A673 (cell line): ENCODE measurements at regions not wholly inside any gene's neighbourhood (a gene's known extent, or its start where the extent isn't known, plus 50 kb on each side); places are given as distances from the start of the nearest gene placed in this dataset.

Experiments used
- BruUV-seq: library from RNA; stranded (reverse); fragments of 400-500 nt; replicated peaks from 2 replicates; lab custom pipeline; 2021; lab: Mats Ljungman, UMichigan
- CTCF ChIA-PET: fragments of 300-600 bp; sonication (Branson Sonifier 250); formaldehyde crosslinking; loops from one replicate; lab custom pipeline; 2022; ENCODE audit warnings: antibody characterized with exemption; lab: Charles Lee
- POLR2A ChIA-PET: fragments of 300-600 bp; sonication (Branson Sonifier 250); formaldehyde crosslinking; loops from one replicate; lab custom pipeline; 2022; ENCODE audit warnings: antibody characterized with exemption; ENCODE audit not compliant: low non-redundant PET; lab: Charles Lee
- DNase-seq: peaks from one replicate; pipeline ENCODE4 v3.0.0-alpha.2; 2015; ENCODE audit warnings: low spot score
- H3K27ac ChIP-seq: fragments of 200-600 bp; sonication (generic); 2 replicates; pipeline ENCODE4 v1.5.1; 2016; ENCODE audit warnings: mixed run types, low read depth, mild to moderate bottlenecking, mixed read lengths, antibody characterized with exemption, low read length; ENCODE audit not compliant: poor library complexity, severe bottlenecking
- H3K27me3 ChIP-seq: fragments of 200-600 bp; sonication (generic); replicated peaks from 2 replicates; pipeline ENCODE4 v1.6.1; 2017; ENCODE audit warnings: mixed run types, low read depth, mild to moderate bottlenecking, mixed read lengths, antibody characterized with exemption, low read length; ENCODE audit not compliant: insufficient read depth, poor library complexity
- H3K36me3 ChIP-seq: fragments of 200-600 bp; sonication (generic); 2 replicates; pipeline ENCODE4 v1.6.1; 2016; ENCODE audit warnings: mixed run types, mild to moderate bottlenecking, mixed read lengths, antibody characterized with exemption, low read length; ENCODE audit not compliant: insufficient read depth, poor library complexity, severe bottlenecking
- H3K4me1 ChIP-seq: fragments of 200-600 bp; sonication (generic); 2 replicates; pipeline ENCODE4 v1.6.1; 2017; ENCODE audit warnings: mixed run types, mild to moderate bottlenecking, mixed read lengths, antibody characterized with exemption, low read length; ENCODE audit not compliant: insufficient read depth, poor library complexity, severe bottlenecking
- H3K4me3 ChIP-seq: fragments of 200-600 bp; sonication (generic); 2 replicates; pipeline ENCODE4 v1.5.1; 2016; ENCODE audit warnings: low read depth, mixed run types, mild to moderate bottlenecking, mixed read lengths, low read length; ENCODE audit not compliant: poor library complexity, severe bottlenecking
- H3K9me3 ChIP-seq: fragments of 200-600 bp; sonication (generic); 2 replicates; pipeline ENCODE4 v1.6.1; 2016; ENCODE audit warnings: mixed run types, low read depth, mild to moderate bottlenecking, mixed read lengths, antibody characterized with exemption, low read length; ENCODE audit not compliant: poor library complexity, severe bottlenecking
- CTCF ChIP-seq: fragments of 300-800, 200-600 bp; sonication (generic); conservative IDR thresholded peaks from 2 replicates; pipeline ENCODE4 v1.5.1; 2017; ENCODE audit warnings: low read depth, mild to moderate bottlenecking, antibody characterized with exemption, low read length, moderate library complexity, mixed read lengths
- EZH2 ChIP-seq: fragments of 200-600 bp; sonication (generic); IDR thresholded peaks from 2 replicates; pipeline ENCODE4 v1.6.1; 2017; ENCODE audit warnings: borderline replicate concordance, low read depth, mild to moderate bottlenecking, mixed read lengths, antibody characterized with exemption, low read length; ENCODE audit not compliant: poor library complexity, severe bottlenecking
- intact Hi-C: fragments of 100-400 bp; cut with micrococcal nuclease; formaldehyde crosslinking; loops from one replicate; pipeline ENCODE4 v1.10.0; 2022; ENCODE audit not compliant: unreplicated experiment

GRCh38 chr1:95427525-95427924, 193.5 kb downstream of the RWDD3 start:
- no TSS peak for BruUV-seq
- H3K36me3 ChIP-seq, result no peaks in the 10 kb centered on the region
- H3K27ac ChIP-seq, result no peak overlapping the region
- H3K9me3 ChIP-seq, result no peaks in the 10 kb centered on the region
- H3K27me3 ChIP-seq, result peaks cover 31% of the 10 kb centered on the region
- no peak for DNase-seq
- intact Hi-C loops, result no loop called here
- POLR2A ChIA-PET, result no interaction called here
- CTCF ChIA-PET, result no interaction called here
- TF ChIP-seq CTCF (no peak), EZH2 (no peak)
- H3K4me3 ChIP-seq, result no peak overlapping the region
- H3K4me1 ChIP-seq, result no peaks in the 10 kb centered on the region

GRCh38 chr1:95431235-95431634, 197.2 kb downstream of the RWDD3 start:
- Histone ChIP-seq H3K27ac (no peak overlapping the region), H3K27me3 (peaks cover 38% of the 10 kb centered on the region), H3K36me3 (no peaks in the 10 kb centered on the region), H3K9me3 (no peaks in the 10 kb centered on the region), H3K4me3 (no peak overlapping the region), H3K4me1 (no peaks in the 10 kb centered on the region)
- BruUV-seq, result no TSS peak
- DNase-seq, result no peak
- TF ChIP-seq CTCF, result no peak
- TF ChIP-seq EZH2, result no peak
- ChIA-PET POLR2A (no interaction called here), CTCF (no interaction called here)
- intact Hi-C loops, result no loop called here

- Histone ChIP-seq H3K27ac (no peak overlapping the region), H3K4me1 (no peaks in the 10 kb centered on the region), H3K9me3 (no peaks in the 10 kb centered on the region), H3K4me3 (no peak overlapping the region), H3K36me3 (no peaks in the 10 kb centered on the region), H3K27me3 (peaks cover 49% of the 10 kb centered on the region)
- ChIA-PET CTCF (no interaction called here), POLR2A (no interaction called here)
- DNase-seq, result no peak
- intact Hi-C loops, result no loop called here
- no TSS peak for BruUV-seq
- no peak for TF ChIP-seq CTCF
- no peak for TF ChIP-seq EZH2
These were observed 201.6 kb downstream of the RWDD3 start for GRCh38 chr1:95435611-95436010.
